ENCODE measurements at regions not wholly inside any gene's neighbourhood (a gene's known extent, or its start where the extent isn't known, plus 50 kb on each side); places are given as distances from the start of the nearest gene placed in this dataset.

DNA sequence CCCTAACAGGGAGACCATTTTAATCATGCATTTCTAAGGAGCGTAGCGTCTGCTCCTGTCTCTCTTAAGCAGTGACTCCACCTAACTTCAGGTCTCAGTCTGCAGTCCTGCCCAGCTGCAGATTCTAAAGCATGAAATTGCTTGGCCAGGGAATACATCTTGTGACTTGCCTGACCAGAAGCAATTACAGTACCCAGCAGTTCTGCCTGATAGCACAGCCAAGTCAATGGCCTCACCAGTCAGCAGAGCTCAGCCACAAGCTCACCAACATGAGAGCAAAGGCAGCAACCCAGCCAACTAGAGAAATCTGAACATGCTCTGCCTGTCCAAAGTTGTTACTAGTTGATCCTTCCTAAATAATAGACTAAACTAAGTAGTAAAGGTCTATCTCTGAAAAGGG is 2011.9 kb upstream of the PCDH10 start:
- no peak for ATAC-seq
- TF ChIP-seq ESRRG (CRISPR knock-in tag; IDR thresholded peaks at IDR 0.05), result no peak
- no peak for TF ChIP-seq RARB (CRISPR knock-in tag; IDR thresholded peaks at IDR 0.05)
- no peak for TF ChIP-seq ISL1 (CRISPR knock-in tag; IDR thresholded peaks at IDR 0.05)
- TF ChIP-seq, protein P1, sequence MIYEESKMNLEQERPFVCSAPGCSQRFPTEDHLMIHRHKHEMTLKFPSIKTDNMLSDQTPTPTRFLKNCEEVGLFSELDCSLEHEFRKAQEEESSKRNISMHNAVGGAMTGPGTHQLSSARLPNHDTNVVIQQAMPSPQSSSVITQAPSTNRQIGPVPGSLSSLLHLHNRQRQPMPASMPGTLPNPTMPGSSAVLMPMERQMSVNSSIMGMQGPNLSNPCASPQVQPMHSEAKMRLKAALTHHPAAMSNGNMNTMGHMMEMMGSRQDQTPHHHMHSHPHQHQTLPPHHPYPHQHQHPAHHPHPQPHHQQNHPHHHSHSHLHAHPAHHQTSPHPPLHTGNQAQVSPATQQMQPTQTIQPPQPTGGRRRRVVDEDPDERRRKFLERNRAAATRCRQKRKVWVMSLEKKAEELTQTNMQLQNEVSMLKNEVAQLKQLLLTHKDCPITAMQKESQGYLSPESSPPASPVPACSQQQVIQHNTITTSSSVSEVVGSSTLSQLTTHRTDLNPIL (CRISPR knock-in tag; IDR thresholded peaks at IDR 0.05; ENCODE audit: low read depth), result no peak
- no peak for TF ChIP-seq TOX (CRISPR knock-in tag; IDR thresholded peaks at IDR 0.05; ENCODE audit: borderline replicate concordance)
- no peak for TF ChIP-seq GLIS3 (CRISPR knock-in tag; IDR thresholded peaks at IDR 0.05)
- TF ChIP-seq PPARA (CRISPR knock-in tag; IDR thresholded peaks at IDR 0.05; ENCODE audit: borderline replicate concordance), result no peak
- no peak for TF ChIP-seq ZFP3 (CRISPR knock-in tag; IDR thresholded peaks at IDR 0.05)
- TF ChIP-seq, protein P2, sequence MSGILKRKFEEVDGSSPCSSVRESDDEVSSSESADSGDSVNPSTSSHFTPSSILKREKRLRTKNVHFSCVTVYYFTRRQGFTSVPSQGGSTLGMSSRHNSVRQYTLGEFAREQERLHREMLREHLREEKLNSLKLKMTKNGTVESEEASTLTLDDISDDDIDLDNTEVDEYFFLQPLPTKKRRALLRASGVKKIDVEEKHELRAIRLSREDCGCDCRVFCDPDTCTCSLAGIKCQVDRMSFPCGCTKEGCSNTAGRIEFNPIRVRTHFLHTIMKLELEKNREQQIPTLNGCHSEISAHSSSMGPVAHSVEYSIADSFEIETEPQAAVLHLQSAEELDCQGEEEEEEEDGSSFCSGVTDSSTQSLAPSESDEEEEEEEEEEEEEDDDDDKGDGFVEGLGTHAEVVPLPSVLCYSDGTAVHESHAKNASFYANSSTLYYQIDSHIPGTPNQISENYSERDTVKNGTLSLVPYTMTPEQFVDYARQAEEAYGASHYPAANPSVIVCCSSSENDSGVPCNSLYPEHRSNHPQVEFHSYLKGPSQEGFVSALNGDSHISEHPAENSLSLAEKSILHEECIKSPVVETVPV (CRISPR knock-in tag; IDR thresholded peaks at IDR 0.05), result no peak
- TF ChIP-seq, protein P3, sequence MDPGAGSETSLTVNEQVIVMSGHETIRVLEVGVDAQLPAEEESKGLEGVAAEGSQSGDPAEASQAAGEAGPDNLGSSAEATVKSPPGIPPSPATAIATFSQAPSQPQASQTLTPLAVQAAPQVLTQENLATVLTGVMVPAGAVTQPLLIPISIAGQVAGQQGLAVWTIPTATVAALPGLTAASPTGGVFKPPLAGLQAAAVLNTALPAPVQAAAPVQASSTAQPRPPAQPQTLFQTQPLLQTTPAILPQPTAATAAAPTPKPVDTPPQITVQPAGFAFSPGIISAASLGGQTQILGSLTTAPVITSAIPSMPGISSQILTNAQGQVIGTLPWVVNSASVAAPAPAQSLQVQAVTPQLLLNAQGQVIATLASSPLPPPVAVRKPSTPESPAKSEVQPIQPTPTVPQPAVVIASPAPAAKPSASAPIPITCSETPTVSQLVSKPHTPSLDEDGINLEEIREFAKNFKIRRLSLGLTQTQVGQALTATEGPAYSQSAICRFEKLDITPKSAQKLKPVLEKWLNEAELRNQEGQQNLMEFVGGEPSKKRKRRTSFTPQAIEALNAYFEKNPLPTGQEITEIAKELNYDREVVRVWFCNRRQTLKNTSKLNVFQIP (CRISPR knock-in tag; IDR thresholded peaks at IDR 0.05; ENCODE audit: borderline replicate concordance, low read depth), result no peak
- TF ChIP-seq, protein P4, sequence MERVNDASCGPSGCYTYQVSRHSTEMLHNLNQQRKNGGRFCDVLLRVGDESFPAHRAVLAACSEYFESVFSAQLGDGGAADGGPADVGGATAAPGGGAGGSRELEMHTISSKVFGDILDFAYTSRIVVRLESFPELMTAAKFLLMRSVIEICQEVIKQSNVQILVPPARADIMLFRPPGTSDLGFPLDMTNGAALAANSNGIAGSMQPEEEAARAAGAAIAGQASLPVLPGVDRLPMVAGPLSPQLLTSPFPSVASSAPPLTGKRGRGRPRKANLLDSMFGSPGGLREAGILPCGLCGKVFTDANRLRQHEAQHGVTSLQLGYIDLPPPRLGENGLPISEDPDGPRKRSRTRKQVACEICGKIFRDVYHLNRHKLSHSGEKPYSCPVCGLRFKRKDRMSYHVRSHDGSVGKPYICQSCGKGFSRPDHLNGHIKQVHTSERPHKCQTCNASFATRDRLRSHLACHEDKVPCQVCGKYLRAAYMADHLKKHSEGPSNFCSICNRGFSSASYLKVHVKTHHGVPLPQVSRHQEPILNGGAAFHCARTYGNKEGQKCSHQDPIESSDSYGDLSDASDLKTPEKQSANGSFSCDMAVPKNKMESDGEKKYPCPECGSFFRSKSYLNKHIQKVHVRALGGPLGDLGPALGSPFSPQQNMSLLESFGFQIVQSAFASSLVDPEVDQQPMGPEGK (CRISPR knock-in tag; IDR thresholded peaks at IDR 0.05; ENCODE audit: borderline replicate concordance), result no peak
- no peak for TF ChIP-seq SNAI2 (CRISPR knock-in tag; IDR thresholded peaks at IDR 0.05)
- no peak for TF ChIP-seq ZFP30 (CRISPR knock-in tag; IDR thresholded peaks at IDR 0.05)
- no peak for TF ChIP-seq BACH2 (CRISPR knock-in tag; IDR thresholded peaks at IDR 0.05; ENCODE audit: borderline replicate concordance)
- TF ChIP-seq TCF4 (CRISPR knock-in tag; IDR thresholded peaks at IDR 0.05; ENCODE audit: borderline replicate concordance), result no peak
- TF ChIP-seq, protein P5, sequence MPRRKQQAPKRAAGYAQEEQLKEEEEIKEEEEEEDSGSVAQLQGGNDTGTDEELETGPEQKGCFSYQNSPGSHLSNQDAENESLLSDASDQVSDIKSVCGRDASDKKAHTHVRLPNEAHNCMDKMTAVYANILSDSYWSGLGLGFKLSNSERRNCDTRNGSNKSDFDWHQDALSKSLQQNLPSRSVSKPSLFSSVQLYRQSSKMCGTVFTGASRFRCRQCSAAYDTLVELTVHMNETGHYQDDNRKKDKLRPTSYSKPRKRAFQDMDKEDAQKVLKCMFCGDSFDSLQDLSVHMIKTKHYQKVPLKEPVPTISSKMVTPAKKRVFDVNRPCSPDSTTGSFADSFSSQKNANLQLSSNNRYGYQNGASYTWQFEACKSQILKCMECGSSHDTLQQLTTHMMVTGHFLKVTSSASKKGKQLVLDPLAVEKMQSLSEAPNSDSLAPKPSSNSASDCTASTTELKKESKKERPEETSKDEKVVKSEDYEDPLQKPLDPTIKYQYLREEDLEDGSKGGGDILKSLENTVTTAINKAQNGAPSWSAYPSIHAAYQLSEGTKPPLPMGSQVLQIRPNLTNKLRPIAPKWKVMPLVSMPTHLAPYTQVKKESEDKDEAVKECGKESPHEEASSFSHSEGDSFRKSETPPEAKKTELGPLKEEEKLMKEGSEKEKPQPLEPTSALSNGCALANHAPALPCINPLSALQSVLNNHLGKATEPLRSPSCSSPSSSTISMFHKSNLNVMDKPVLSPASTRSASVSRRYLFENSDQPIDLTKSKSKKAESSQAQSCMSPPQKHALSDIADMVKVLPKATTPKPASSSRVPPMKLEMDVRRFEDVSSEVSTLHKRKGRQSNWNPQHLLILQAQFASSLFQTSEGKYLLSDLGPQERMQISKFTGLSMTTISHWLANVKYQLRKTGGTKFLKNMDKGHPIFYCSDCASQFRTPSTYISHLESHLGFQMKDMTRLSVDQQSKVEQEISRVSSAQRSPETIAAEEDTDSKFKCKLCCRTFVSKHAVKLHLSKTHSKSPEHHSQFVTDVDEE (CRISPR knock-in tag; IDR thresholded peaks at IDR 0.05), result no peak
- TF ChIP-seq CSDC2 (CRISPR knock-in tag; IDR thresholded peaks at IDR 0.05), result no peak
- TF ChIP-seq OSR1 (CRISPR knock-in tag; IDR thresholded peaks at IDR 0.05), result no peak
- TF ChIP-seq ZC3H10 (CRISPR knock-in tag; IDR thresholded peaks at IDR 0.05), result no peak

DNA sequence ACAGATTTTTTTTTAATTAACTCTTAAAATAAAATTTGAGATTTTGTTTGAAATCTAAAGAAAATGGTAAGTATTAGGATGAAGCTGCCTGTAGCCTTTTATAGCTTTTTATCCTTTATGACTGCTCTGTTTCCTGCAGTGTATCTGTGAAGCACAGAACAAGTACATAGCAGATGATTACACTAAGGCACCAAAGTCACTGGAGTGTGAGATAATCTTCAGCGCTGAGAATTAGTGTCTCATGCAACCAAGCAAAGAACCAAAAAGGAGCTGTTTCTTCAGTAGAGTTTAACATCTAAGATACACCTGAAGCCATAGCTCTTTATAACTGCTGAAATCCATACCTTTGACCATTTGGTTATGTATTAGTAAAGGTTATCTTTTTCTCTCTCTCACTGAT is 1989.8 kb upstream of the PCDH10 start:
- ATAC-seq, result no peak
- no peak for TF ChIP-seq TCF4 (CRISPR knock-in tag; IDR thresholded peaks at IDR 0.05; ENCODE audit: borderline replicate concordance)
- TF ChIP-seq BACH2 (CRISPR knock-in tag; IDR thresholded peaks at IDR 0.05; ENCODE audit: borderline replicate concordance), result no peak
- no peak for TF ChIP-seq RARB (CRISPR knock-in tag; IDR thresholded peaks at IDR 0.05)
- TF ChIP-seq SNAI2 (CRISPR knock-in tag; IDR thresholded peaks at IDR 0.05), result no peak
- TF ChIP-seq, protein P2 (CRISPR knock-in tag; IDR thresholded peaks at IDR 0.05), result no peak

DNA sequence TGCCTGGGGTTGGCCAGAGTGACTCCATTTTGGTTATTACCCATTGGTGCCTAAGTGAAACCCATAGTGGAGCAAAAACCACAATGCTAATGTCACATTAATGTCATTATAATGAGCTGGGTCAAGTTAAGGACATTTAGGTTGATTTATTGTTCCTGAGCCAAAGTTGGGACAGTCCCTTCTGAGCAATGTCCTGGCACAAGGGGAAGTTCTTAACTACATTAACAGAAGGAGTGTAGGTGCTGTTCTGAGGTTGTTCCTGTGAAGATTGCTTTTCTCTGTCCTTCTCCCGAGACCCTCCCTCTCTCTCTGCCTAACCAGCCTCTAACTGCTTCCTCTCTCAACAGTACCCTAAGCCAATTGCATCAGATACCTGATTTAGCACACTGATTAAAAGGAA is 1956.8 kb upstream of the PCDH10 start:
- ATAC-seq, result no peak
- TF ChIP-seq SNAI2 (CRISPR knock-in tag; IDR thresholded peaks at IDR 0.05) (no peak), TOX (CRISPR knock-in tag; IDR thresholded peaks at IDR 0.05; ENCODE audit: borderline replicate concordance) (no peak)
- TF ChIP-seq, protein P4 (CRISPR knock-in tag; IDR thresholded peaks at IDR 0.05; ENCODE audit: borderline replicate concordance), result no peak
